Upper lobe of right lung (tissue), 1 donor: ENCODE measurements at regions not wholly inside any gene's neighbourhood (a gene's known extent, or its start where the extent isn't known, plus 50 kb on each side); places are given as distances from the start of the nearest gene placed in this dataset.

Source experiments
- ATAC-seq: fragments of 200-7000 bp; cut with Tn5 transposase; one replicate; pipeline ENCODE4 v1.9.1; 2020; ENCODE audit warnings: mild to moderate bottlenecking, moderate library complexity
- DNase-seq: peaks from one replicate; pipeline ENCODE4 v3.0.0-alpha.2; 2020
- H3K27ac ChIP-seq: fragments of 200-600 bp; one replicate; pipeline ENCODE4 v1.8.0; 2022
- H3K27me3 ChIP-seq: fragments of 200-600 bp; one replicate; pipeline ENCODE4 v1.8.0; 2022; ENCODE audit warnings: mild to moderate bottlenecking
- H3K36me3 ChIP-seq: fragments of 200-600 bp; one replicate; pipeline ENCODE4 v1.8.0; 2022
- H3K4me1 ChIP-seq: fragments of 200-600 bp; one replicate; pipeline ENCODE4 v1.8.0; 2022
- H3K4me3 ChIP-seq: fragments of 200-600 bp; one replicate; pipeline ENCODE4 v1.8.0; 2022; ENCODE audit warnings: mild to moderate bottlenecking
- H3K9me3 ChIP-seq: fragments of 200-600 bp; one replicate; pipeline ENCODE4 v1.8.0; 2022
- intact Hi-C: fragments of 100-400 bp; cut with DNase I; formaldehyde crosslinking; loops from one replicate; pipeline ENCODE4 v1.11.0; 2022
- TF ChIP-seq, protein P1 (sequence below): fragments of 200-600 bp; IDR thresholded peaks from one replicate; pipeline ENCODE4 v1.8.0; 2022; ENCODE audit warnings: antibody characterized with exemption
- donor health status: DM: no; HTN: yes; CAD: no; lungs with severe emphysema.

DNA sequence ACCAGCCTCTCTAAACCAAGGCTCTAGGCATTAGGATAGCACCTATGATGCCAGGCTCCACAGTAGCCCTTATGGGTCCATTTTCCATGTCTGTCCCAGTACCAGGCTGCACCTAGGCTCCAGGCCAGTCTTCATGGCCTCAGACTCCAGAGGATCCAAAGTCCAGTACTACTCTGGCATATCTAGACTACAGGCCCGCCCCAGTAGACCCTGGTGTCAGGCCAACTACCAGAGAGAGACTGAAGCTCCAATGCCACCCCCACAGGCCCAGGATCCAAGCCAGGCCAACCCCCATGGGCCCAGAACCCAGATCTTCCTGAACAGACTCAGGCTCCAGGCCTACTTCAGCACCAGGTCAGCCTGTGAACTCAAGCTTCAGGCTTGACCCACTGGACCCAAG is 287.0 kb downstream of the KCNC2 start:
- H3K4me1 ChIP-seq = no peaks in the 10 kb centered on the region
- TF ChIP-seq, protein P1, sequence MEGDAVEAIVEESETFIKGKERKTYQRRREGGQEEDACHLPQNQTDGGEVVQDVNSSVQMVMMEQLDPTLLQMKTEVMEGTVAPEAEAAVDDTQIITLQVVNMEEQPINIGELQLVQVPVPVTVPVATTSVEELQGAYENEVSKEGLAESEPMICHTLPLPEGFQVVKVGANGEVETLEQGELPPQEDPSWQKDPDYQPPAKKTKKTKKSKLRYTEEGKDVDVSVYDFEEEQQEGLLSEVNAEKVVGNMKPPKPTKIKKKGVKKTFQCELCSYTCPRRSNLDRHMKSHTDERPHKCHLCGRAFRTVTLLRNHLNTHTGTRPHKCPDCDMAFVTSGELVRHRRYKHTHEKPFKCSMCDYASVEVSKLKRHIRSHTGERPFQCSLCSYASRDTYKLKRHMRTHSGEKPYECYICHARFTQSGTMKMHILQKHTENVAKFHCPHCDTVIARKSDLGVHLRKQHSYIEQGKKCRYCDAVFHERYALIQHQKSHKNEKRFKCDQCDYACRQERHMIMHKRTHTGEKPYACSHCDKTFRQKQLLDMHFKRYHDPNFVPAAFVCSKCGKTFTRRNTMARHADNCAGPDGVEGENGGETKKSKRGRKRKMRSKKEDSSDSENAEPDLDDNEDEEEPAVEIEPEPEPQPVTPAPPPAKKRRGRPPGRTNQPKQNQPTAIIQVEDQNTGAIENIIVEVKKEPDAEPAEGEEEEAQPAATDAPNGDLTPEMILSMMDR = no peak
- H3K27ac ChIP-seq = no peak overlapping the region
- peak; percentile 38 for ATAC-seq
- H3K4me3 ChIP-seq = no peak overlapping the region
- no peaks in the 10 kb centered on the region for H3K27me3 ChIP-seq
- no peaks in the 10 kb centered on the region for H3K9me3 ChIP-seq
- no peaks in the 10 kb centered on the region for H3K36me3 ChIP-seq
- DNase-seq = no peak
- intact Hi-C loops = no loop called here

DNA sequence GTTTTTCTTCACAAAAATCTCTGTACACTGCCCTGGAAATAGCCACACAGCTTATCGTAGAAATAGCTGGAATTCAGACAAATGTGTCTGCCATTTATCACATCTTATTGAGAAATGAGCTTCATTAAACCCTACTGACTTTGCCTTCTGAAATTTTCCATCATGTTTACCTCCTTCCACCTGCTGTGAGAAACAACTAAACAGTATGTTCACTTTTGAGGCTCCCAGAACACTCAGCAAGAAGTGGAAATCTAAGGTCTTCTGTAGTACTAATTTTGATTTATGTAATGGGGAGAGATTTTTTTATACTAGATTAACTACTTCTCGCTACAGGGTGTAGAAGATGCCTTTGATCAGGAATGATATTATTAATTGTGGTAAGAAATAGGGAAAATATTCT is 268.0 kb downstream of the KCNC2 start:
- H3K4me1 ChIP-seq = no peaks in the 10 kb centered on the region
- no peaks in the 10 kb centered on the region for H3K9me3 ChIP-seq
- DNase-seq (no peak), ATAC-seq (no peak)
- H3K4me3 ChIP-seq = no peak overlapping the region
- no peaks in the 10 kb centered on the region for H3K27me3 ChIP-seq
- H3K36me3 ChIP-seq = no peaks in the 10 kb centered on the region
- TF ChIP-seq, protein P1 = no peak
- intact Hi-C loops = no loop called here
- no peak overlapping the region for H3K27ac ChIP-seq

DNA sequence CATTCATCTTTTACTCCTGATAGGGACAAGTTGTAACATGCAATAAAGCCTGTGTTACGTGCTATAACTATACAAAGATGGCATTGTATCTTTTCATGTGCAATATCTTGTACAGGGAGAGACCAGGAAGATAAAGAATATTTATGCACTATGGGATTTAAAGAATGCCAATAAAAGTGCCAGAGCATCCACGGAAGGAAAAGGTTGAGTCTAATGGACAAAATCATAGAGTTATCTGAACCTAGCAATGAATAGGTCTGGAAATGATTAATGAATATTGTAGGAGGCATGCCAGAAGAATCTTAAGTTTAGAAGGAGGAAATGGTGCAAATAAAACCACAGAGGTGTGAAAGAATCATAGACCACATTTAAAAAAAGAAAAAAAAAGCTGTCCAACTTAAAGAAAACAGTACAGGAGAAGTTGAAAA is 263.9 kb downstream of the KCNC2 start:
- intact Hi-C loops = no loop called here
- TF ChIP-seq, protein P1 = no peak
- Histone ChIP-seq H3K9me3 (no peaks in the 10 kb centered on the region), H3K4me3 (no peak overlapping the region), H3K27ac (no peak overlapping the region), H3K27me3 (no peaks in the 10 kb centered on the region), H3K36me3 (no peaks in the 10 kb centered on the region), H3K4me1 (no peaks in the 10 kb centered on the region)
- ATAC-seq = no peak
- DNase-seq = no peak

DNA sequence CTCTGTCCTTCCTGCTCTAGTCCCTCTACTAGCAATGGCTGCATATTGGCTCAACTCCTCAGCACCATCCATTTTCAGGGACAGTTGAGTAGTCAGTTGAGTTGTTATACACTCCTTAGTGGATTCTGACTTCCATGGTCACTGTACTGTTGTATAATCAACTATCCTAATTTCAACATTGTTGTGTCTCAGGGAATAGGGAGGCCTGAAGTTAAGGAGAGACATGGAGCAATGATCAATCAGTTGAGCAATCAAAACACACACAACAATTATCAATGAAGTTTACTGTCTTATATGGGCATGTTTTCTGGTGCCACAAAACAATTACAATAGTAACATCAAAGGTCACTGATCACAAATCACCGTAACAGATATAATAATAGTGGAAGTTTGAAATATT is 255.9 kb downstream of the KCNC2 start:
- H3K9me3 ChIP-seq = no peaks in the 10 kb centered on the region
- H3K27ac ChIP-seq = no peak overlapping the region
- ATAC-seq = no peak
- DNase-seq = no peak
- TF ChIP-seq, protein P1 = no peak
- H3K4me1 ChIP-seq = no peaks in the 10 kb centered on the region
- intact Hi-C loops = no loop called here
- H3K4me3 ChIP-seq = no peak overlapping the region
- H3K27me3 ChIP-seq = no peaks in the 10 kb centered on the region
- no peaks in the 10 kb centered on the region for H3K36me3 ChIP-seq

DNA sequence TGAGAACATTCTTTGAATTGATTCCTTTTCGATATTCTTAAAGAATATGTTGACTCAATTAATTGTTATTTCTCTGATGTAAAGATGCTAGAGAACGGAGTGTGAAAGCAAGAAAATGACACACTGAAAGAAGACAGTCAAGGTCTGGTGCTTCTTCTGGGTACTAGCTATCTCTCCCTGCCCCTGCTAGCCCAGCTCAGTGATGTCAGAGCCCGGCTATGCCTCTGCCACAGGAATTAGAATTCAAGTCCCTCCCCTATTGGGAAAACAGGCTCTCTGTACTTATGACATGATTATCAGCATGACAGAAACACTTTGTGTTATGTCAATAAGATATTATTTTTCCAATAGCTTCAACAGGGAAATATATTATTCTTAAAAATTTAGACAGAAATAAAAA is 252.4 kb downstream of the KCNC2 start:
- ATAC-seq (no peak), DNase-seq (no peak)
- H3K4me1 ChIP-seq = no peaks in the 10 kb centered on the region
- H3K27me3 ChIP-seq = no peaks in the 10 kb centered on the region
- no peaks in the 10 kb centered on the region for H3K9me3 ChIP-seq
- H3K4me3 ChIP-seq = no peak overlapping the region
- intact Hi-C loops = no loop called here
- H3K36me3 ChIP-seq = no peaks in the 10 kb centered on the region
- TF ChIP-seq, protein P1 = no peak
- no peak overlapping the region for H3K27ac ChIP-seq

DNA sequence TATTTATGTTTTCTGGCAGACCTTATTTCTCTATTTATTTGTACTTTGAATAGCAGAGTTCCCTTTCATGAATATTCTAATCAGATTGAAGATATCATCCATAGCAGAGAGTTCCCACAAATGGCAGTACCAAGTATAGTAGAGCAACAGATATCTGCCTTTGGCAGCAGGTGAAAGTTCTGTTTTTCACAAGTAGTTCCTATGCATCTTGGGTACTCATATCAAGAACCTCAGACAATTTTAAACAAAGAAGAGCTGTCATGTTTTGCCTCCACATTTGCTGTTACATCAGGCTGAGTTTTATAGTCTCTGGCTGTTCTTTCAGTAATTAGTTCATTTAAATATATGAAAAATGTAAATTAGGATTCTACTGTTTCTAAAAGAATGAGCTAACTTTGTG is 252.0 kb downstream of the KCNC2 start:
- Histone ChIP-seq H3K9me3 (no peaks in the 10 kb centered on the region), H3K27me3 (no peaks in the 10 kb centered on the region), H3K4me1 (no peaks in the 10 kb centered on the region), H3K36me3 (no peaks in the 10 kb centered on the region), H3K27ac (no peak overlapping the region), H3K4me3 (no peak overlapping the region)
- TF ChIP-seq, protein P1 = no peak
- ATAC-seq (no peak), DNase-seq (no peak)
- intact Hi-C loops = no loop called here
